ENCODE measurements at regions not wholly inside any gene's neighbourhood (a gene's known extent, or its start where the extent isn't known, plus 50 kb on each side); places are given as distances from the start of the nearest gene placed in this dataset.

DNA sequence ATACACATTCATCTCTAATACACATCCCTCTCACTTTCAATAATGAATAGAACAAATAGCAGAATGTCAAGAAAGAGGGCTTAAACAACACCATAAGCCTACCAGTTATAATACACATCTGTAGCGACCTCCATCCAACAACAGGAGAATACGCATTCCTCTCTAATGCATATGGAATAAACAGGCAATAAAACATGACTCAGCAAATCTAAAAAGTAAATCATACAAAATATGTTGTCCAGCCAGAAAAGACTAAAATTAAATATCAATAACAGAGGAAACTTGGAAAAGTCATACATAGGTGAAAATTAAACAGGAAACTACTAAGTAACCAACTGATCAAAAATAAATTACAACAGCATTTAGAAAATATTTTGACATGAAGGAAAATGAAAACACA is 1127.5 kb upstream of the NCAM2 start:
- no peaks in the 10 kb centered on the region for H3K27me3 ChIP-seq (ENCODE audit: control insufficient read depth in 3 of 3, insufficient read depth in 3 of 3, low read length in 2 of 3)
- no peaks in the 10 kb centered on the region for H3K9me3 ChIP-seq (ENCODE audit: control insufficient read depth in 4 of 4, insufficient read depth in 3 of 4, low read length in 3 of 4)
- DNase-seq (no peak), ATAC-seq (ENCODE audit: insufficient read depth, low FRiP score) (no peak)
- no peak overlapping the region for H3K27ac ChIP-seq (ENCODE audit: low read depth in 1 of 2, low read length in 1 of 2)
- no peaks in the 10 kb centered on the region for H3K4me1 ChIP-seq (ENCODE audit: control insufficient read depth in 5 of 5, insufficient read depth in 5 of 5, low read length in 5 of 5)
- TF ChIP-seq, protein P1, sequence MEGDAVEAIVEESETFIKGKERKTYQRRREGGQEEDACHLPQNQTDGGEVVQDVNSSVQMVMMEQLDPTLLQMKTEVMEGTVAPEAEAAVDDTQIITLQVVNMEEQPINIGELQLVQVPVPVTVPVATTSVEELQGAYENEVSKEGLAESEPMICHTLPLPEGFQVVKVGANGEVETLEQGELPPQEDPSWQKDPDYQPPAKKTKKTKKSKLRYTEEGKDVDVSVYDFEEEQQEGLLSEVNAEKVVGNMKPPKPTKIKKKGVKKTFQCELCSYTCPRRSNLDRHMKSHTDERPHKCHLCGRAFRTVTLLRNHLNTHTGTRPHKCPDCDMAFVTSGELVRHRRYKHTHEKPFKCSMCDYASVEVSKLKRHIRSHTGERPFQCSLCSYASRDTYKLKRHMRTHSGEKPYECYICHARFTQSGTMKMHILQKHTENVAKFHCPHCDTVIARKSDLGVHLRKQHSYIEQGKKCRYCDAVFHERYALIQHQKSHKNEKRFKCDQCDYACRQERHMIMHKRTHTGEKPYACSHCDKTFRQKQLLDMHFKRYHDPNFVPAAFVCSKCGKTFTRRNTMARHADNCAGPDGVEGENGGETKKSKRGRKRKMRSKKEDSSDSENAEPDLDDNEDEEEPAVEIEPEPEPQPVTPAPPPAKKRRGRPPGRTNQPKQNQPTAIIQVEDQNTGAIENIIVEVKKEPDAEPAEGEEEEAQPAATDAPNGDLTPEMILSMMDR (IDR thresholded peaks at IDR 0.05; ENCODE audit: control extremely low read depth, extremely low read depth): no peak
- WGBS, 2 donors: 92 to 98% methylated on average over 2 of the region's 2 CpGs
- no peak overlapping the region for H3K4me3 ChIP-seq
- H3K36me3 ChIP-seq (ENCODE audit: control insufficient read depth in 4 of 4, insufficient read depth in 4 of 4, low read length in 4 of 4): no peaks in the 10 kb centered on the region
- H3K9ac ChIP-seq (ENCODE audit: insufficient read depth in 1 of 2, low read length in 2 of 2): no peak overlapping the region

DNA sequence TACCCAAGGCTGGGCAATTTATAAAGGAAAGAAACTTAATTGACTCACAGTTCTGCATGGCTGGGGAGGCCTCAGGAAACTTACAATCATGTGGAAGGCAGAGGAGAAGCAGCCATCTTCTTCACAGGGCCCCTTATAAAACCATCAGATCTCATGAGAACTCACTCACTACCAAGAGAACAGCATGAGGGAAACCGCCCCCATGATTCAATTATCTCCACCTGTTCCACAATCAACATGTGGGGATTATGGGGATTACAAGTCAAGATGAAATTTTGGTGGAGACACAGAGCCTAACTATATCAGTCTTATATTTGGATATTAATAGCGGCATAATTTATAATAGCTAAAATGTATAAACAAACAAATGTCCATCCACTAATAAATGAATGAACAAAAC is 1123.7 kb upstream of the NCAM2 start:
- H3K9me3 ChIP-seq (ENCODE audit: control insufficient read depth in 4 of 4, insufficient read depth in 3 of 4, low read length in 3 of 4): peaks cover 0 to 3% (median 0%) of the 10 kb centered on the region in 4 donors
- no peak overlapping the region for H3K4me3 ChIP-seq
- no peak overlapping the region for H3K9ac ChIP-seq (ENCODE audit: insufficient read depth in 1 of 2, low read length in 2 of 2)
- no peak overlapping the region for H3K27ac ChIP-seq (ENCODE audit: low read depth in 1 of 2, low read length in 1 of 2)
- no peaks in the 10 kb centered on the region for H3K27me3 ChIP-seq (ENCODE audit: control insufficient read depth in 3 of 3, insufficient read depth in 3 of 3, low read length in 2 of 3)
- 83 to 90% methylated on average over 2 of the region's 2 CpGs for WGBS, 2 donors
- H3K4me1 ChIP-seq (ENCODE audit: control insufficient read depth in 5 of 5, insufficient read depth in 5 of 5, low read length in 5 of 5): no peaks in the 10 kb centered on the region
- TF ChIP-seq, protein P1 (IDR thresholded peaks at IDR 0.05; ENCODE audit: control extremely low read depth, extremely low read depth): no peak
- no peak for DNase-seq
- no peak for ATAC-seq (ENCODE audit: insufficient read depth, low FRiP score)
- no peaks in the 10 kb centered on the region for H3K36me3 ChIP-seq (ENCODE audit: control insufficient read depth in 4 of 4, insufficient read depth in 4 of 4, low read length in 4 of 4)

DNA sequence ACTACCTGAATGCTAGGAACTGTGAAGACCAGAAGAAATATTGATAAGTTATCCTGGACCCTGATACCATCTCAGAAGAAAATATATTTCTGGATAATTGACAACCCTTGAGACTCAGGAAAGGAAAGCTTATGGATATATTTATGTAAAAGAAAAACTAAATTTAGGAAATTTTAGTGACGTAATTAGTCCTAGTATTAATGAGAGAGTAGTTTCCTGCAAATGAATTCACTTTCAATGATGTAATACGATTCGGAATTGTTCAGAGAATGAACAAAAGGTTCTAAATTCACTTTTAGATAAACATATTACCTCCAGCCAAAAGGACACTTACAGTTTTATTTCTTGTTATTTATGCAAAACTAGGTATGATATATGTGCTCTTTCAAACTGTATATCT is 1120.1 kb upstream of the NCAM2 start:
- Histone ChIP-seq H3K27me3 (ENCODE audit: control insufficient read depth in 3 of 3, insufficient read depth in 3 of 3, low read length in 2 of 3) (no peaks in the 10 kb centered on the region), H3K27ac (ENCODE audit: low read depth in 1 of 2, low read length in 1 of 2) (no peak overlapping the region), H3K9me3 (ENCODE audit: control insufficient read depth in 4 of 4, insufficient read depth in 3 of 4, low read length in 3 of 4) (peaks cover 0 to 3% (median 0%) of the 10 kb centered on the region in 4 donors), H3K4me3 (no peak overlapping the region), H3K36me3 (ENCODE audit: control insufficient read depth in 4 of 4, insufficient read depth in 4 of 4, low read length in 4 of 4) (no peaks in the 10 kb centered on the region), H3K4me1 (ENCODE audit: control insufficient read depth in 5 of 5, insufficient read depth in 5 of 5, low read length in 5 of 5) (no peaks in the 10 kb centered on the region), H3K9ac (ENCODE audit: insufficient read depth in 1 of 2, low read length in 2 of 2) (no peak overlapping the region)
- DNase-seq (no peak), ATAC-seq (ENCODE audit: insufficient read depth, low FRiP score) (no peak)
- TF ChIP-seq, protein P1 (IDR thresholded peaks at IDR 0.05; ENCODE audit: control extremely low read depth, extremely low read depth): no peak
- WGBS, 2 donors: 86 to 88% methylated on average over 3 of the region's 3 CpGs

DNA sequence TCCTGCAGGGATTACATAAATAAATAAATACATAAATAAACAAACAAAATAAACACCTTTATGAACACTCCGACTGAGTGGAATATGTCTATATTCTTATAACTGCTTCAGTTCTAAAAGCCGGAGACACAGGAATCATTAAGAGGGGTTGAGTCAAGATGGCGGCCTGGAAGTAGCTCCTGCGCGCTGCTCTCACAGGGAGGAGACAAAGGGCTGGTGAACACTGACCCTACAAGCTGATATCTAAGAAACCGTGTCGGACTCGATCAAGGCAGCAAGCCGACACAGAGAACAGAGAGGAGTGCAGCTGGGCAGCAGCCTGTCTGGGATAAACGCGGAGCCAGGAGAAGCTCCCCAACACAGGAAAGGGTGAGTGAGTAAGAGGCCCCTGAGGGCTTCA is 1098.6 kb upstream of the NCAM2 start:
- no peak overlapping the region for H3K9ac ChIP-seq (ENCODE audit: insufficient read depth in 1 of 2, low read length in 2 of 2)

More for the DNA sequence above, 1098.6 kb upstream of the NCAM2 start:
- Histone ChIP-seq H3K4me1 (ENCODE audit: control insufficient read depth in 5 of 5, insufficient read depth in 5 of 5, low read length in 5 of 5) (no peaks in the 10 kb centered on the region), H3K9me3 (ENCODE audit: control insufficient read depth in 4 of 4, insufficient read depth in 3 of 4, low read length in 3 of 4) (peaks cover 0 to 5% (median 0%) of the 10 kb centered on the region in 4 donors), H3K27ac (ENCODE audit: low read depth in 1 of 2, low read length in 1 of 2) (no peak overlapping the region), H3K27me3 (ENCODE audit: control insufficient read depth in 3 of 3, insufficient read depth in 3 of 3, low read length in 2 of 3) (no peaks in the 10 kb centered on the region), H3K36me3 (ENCODE audit: control insufficient read depth in 4 of 4, insufficient read depth in 4 of 4, low read length in 4 of 4) (no peaks in the 10 kb centered on the region), H3K4me3 (no peak overlapping the region)
- TF ChIP-seq, protein P1 (IDR thresholded peaks at IDR 0.05; ENCODE audit: control extremely low read depth, extremely low read depth): no peak
- WGBS, 2 donors: 95 to 98% methylated on average over 11 of the region's 11 CpGs
- DNase-seq (no peak), ATAC-seq (ENCODE audit: insufficient read depth, low FRiP score) (no peak)

All from lung (tissue), 11 donors.